Islet of Langerhans (tissue), 1 donor: ENCODE measurements at regions not wholly inside any gene's neighbourhood (a gene's known extent, or its start where the extent isn't known, plus 50 kb on each side); places are given as distances from the start of the nearest gene placed in this dataset.
A peak's percentile ranks its signal among the peaks of the same experiment; 100 is the strongest.

Experiments
- FAIRE-seq: peaks from one replicate; lab custom pipeline; 2011; peaks lifted over from hg19 to GRCh38; lab: Jason Lieb, UNC

DNA sequence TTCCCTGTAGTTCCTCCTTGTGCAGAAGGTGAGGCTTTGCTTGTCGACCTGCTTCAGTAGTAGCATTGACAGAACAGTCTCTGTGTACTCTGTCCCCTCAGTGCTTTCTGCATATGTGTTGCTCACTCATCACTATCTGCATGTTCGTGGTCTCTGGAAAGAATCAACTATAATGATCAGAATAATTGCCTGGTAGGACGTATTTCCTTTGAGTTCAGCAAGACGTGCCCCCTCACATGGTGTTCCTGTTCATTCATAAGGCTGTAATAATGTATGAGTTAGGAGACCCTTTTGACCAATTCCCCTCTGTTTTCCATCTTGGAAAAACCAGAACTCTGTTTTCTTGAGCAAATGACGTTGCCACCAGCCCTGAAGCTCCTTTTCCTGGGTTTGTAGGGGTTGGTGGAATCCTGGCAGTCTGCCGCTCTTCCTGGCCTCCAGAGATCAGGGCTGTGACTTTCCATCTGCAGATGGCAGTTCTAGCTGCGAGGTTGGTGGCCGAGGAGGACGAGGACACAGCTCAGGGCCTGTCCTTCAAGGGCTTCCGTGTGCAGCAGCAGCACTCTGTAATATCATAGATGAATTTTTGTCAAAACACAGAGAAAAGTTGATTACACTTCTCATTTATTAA, 61.9 kb downstream of the EXOSC2 start:
- no peak for FAIRE-seq

DNA sequence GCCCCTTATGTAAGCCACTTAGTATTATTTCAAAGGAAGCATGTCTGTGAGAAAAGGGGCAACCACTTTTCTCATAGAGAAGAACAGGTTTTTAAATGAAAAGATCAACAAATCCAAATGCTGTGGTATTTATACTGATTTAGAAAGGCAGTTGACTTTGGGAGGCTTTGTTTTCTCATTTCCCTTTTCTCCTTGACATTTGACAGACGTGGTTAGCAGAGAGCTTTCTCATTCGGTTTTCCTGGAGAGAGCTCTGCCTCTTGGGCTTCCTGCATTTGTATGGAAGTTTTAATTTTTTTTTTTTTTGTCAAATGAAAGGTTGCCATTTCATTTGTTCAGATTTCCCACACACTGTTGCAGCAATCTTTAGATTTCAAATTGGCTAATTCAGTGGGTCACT, 62.5 kb downstream of the EXOSC2 start:
- FAIRE-seq: no peak

DNA sequence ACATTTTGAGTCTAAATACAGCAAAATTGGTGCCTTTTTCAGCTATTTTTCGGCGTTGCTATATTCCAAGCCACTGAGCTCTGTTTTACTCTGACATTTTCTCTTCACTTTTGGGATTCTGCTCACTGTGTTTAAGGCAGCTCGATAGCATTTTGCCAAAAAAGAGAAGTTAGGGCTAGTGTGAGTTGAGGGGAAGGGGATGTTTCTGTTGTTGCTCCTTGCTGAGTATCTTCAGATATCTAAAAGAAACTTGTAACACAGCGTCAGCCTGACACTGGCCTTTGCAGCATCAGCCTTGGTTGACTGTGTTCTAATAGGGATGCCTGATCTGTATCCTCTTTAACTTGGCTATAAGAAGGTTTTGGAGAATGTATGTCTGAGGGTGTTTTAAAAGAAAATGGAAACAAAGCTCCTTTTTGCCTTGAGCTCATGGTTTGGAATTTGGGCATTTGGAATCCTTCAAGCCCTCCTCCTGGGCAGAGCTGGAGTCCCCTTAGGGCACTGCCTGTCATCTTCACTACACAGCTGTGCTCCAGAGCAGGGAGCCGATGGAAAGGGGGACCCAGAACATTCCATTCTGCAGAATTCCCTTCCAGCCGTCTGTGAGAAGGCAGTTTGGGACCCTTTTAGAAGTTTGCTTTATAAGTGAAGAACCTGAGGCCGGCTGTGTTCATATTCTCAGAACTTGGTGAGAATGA, 63.0 kb downstream of the EXOSC2 start:
- no peak for FAIRE-seq

DNA sequence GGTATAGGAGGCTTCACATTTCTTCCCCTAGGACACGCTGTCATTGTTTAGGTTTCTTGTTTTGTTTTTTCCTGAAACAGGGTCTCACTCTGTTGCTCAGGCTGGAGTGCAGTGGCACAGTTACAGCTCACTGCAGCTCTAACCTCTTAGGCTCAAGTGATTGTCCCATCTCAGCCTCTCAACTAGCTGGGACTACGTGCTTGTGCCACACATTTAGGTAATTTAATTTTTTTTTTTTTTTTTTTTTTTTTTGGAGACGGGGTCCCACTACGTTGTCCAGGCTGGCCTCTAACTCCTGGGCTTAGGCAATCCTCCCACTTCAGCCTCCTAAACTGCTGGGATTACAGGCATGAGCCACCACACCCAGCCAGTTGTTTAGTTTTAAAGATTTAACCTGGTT, 66.2 kb downstream of the EXOSC2 start:
- FAIRE-seq: no peak

DNA sequence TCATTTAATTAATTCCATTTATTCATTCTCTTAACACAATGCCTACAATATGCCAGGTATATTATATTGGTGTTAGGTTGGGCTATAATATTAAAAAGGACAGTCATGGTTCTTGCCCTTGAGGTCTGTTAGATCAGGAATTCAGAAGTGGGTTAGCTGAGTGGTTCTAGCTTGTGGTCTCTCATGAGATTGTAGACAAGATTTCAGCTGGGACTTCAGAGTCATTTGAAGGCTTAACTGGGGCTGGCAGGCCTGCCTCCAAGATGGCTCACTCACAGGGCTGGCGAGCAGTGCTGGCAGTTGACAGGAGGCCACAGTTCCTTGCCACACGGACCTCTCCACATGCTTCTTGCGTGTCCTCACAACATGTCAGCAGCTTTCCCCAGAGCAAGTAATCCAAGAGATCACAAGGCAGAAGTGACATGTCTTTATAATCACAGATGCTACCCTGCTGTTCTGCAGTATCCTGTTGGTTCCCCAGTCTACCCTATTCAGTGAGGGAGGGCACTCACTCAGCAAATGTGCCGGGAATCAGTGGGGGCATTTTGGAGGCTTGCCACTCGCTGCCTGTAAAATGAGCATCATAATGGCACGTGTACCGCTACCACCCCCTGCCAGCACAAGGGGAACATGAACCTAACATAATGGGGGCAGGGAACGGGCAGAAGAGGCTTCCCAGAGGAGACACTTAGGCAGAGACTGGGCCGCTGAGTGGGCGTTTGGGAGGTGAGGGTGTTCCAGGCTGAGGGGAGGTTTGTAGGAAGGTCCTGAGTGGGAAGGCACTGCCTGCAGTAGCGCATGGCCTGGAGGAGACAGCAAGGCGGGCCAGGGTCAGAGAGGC, 70.0 kb downstream of the EXOSC2 start:
- no peak for FAIRE-seq

DNA sequence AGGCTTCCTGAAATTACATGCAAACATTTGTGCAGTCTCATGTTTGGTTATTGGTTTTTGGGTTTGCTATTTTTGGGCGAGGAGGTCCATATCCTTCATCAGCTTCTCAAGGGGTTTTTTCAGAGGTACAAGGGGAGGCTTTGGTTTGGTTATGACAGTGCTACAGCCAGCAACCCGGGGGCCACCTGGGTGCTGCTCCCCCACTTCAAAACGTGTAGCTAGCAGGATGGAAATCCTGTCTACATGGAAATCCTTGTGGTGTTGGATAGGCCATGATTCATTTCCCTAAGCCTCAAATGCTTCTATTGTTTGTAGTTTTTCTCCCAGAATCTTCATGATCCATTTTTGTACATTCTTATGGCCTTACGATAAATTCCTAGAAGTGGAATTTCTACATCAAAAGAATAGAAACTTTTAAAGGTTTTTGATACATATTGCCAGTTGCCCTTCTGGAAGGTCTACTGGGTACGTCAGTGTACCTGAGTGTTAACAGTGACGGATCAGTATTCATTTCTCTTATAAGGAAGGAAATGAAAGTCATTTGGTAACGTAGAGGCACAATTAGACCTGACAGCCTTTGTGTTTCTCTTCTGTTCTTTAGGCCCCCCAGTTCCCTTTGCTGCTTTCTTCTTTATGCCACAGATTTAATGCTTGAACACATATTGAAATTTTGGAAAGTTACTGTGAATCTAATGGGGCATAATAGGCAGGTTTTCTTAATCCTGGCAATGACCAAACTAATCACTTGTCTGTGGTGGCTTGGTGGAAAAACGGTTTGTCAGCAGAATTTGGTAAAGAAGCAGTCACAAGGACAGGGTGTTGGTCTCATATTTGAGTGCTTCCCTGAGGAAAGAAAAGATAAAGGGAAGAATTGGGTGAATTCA, 69.7 kb upstream of the ABL1 start:
- FAIRE-seq: no peak

DNA sequence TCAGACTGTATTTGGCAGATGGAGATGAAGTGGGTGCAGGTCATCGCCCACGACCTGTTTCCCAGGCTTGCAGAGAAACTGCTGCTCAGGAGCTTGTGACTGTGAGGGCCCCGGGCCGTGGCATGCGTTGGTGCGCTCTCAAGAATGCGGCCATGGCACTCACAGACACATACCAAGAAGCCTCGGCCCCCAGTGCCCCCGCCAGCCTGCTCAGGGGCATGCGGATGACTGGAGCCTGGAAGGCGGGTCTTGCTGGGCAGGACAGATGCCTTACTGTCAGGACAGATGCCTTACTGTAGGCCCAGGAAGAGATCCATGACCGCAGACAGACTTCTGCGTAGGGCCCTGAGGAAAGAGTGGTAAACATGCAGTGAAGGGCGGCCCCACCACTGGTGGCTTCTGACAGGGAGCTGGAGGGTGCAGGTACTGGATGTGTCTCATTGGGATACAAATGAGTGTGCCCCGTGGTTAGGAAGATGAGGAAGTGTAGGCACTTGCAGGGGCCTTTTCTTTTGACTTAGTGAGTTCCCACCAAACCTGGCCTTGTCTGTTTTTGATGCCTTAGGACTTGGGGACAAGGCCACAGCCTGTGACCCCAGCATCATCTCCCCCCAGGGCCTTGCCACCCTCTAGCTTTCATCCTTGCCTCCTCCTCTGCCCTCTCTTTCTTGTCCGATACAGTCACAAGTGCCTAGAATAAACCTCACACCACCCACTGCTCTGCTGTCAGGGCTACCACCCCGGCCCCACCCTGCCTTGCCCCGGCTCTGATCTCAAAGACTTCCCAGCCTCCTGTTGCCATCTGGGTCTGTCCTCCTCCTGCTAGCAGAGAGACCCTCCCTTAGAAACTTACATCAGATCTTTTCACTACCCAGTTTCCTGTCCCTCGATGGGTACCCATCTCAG, 68.8 kb upstream of the ABL1 start:
- FAIRE-seq: no peak

DNA sequence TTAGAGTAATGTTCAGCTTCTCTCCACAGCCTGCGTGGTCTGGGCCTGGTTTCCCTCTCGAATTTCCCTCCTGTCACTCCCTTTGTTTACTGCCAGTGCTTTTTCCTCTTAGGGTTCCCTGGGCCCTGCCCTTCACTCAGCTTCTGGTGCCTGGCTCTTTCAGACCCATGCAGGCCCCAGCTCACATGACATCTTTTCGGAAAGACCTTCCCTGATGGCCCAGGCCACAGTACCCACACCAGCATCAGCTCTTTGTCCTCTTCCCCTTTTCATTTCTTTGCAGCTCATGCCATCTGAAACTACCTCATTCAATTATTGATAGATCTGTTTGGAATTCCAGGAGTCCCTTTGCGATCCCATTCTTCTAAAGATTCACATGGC, 68.1 kb upstream of the ABL1 start:
- FAIRE-seq: no peak

DNA sequence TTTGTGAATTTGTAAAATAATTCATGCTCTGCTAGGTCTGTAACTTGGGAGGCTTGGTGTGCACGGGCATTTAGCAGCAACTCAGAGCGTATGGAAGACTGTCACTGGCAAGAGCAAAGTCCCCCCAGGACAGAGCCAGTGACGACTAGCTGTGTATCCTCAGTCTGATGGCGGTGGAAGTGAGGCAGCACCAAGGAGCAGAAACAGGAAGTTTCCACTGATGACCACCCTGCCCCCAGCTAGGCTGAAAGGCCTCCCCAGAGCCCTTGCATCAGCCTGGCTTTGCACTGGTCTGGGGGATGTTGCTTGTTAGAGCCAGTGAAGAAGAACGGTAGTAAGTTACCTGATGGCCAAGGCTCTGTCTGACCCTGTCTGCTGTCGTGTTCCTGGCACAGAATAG, 66.8 kb upstream of the ABL1 start:
- no peak for FAIRE-seq

DNA sequence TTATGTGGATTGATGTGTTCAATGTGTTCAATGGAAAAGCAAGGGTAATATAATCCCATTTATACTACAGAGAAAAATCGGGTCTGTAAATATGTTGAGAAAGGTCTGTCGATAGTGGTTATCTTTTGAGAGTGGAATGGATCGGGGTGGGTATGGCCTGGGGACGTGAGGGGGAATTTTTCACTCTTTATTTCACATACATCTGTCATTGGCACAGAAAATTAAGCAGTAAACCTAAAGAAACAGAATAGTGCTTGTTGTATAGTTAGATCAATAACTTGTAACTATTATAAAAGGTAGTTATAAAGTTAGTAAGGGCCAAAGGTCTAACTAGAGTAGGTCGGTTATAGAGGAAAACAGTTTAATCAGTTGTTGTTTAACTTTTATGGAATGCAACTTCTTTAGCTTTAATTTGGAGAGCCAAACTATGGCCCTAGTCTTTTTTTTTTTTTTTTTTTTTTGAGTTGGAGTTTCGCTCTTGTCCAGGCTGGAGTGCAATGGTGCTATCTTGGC, 66.1 kb upstream of the ABL1 start:
- FAIRE-seq: no peak

DNA sequence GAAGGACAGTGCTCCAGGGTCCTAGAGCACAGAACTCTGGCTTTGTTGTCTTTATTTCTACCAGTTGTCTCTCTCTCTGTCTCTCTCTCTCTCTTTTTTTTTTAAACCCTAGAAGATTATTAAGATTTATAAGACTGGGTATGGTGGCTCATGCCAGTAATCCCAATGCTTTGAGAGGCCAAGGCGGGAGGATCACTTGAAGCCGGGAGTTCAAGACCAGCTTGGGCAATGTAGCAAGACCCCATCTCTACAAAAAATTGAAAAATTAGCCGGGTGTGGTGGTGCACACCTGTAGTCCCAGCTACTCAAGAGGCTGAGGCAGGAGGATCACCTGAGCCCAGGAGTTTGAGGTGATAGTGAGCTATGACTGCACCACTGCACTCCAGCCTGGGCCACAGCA, 65.0 kb upstream of the ABL1 start:
- FAIRE-seq: no peak

DNA sequence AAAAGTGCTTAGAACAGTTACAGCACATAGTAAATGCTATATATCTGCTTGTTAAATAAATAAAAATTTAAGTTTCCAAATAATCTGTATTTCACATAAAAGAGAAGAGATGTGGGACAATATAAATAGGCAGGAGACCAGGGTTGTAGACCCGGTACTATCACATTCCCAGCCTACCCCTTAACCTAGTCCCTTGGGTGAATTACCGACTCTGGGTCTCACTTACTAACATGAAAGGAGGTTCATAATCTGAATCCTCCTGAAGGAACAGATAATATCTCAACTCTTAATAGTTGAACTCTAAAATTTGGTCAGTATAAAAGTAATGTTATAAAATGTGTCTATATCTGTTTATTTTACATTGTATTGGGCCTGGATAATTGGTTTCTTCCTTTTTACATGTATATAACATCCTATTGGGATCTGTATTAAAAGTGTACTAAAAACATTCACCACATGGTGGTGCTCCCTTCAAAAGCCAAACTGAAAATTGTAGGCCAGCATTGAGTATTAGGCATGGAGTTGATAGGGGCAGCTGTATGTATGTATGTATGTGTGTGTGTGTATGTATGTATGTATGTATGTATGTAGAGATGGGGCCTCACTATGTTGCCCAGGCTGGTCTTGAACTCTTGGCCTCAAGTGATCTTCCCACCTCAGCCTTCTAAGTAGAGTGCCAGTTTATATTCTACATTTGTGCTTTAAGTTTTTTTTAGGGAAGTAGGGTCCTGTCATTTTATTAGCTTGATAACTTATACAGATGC, 64.2 kb upstream of the ABL1 start:
- peak; percentile 81 for FAIRE-seq

DNA sequence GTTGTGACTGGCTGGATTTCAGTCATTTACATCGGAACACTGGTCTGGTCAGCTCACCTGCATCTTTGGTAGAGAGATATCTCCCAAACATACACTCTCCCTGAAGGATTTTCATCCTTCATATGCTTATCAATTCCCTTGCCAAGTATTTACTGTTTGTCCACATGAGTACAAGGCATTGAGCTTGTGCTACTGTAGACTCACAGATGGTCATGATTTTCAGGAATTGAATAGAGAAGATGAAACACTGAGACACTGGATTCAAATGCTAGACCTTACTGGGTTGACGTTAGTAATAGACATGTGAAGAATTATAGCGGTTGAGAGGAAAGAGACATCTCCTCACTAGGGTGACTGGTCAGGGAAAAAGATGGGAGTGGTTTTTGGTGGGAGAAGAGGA, 62.9 kb upstream of the ABL1 start:
- FAIRE-seq: no peak

DNA sequence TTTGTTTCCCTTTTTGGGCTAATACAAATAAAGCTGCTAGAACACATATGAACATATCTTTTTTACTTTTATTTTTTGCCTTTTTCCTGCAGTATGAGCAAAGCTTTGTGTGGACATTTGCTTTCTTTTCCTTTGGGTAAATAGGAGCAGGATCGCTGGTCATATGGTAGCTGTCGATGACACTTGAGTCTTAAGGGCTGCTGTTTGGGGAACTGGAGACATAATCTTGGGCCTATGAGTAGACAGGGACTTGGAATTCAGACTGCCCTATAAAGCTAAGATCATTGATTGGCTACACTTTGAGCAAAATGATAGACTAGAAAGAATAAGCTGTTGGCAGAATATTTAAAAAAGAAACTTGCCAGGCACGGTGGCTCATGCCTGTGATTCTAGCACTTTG, 60.9 kb upstream of the ABL1 start:
- no peak for FAIRE-seq

DNA sequence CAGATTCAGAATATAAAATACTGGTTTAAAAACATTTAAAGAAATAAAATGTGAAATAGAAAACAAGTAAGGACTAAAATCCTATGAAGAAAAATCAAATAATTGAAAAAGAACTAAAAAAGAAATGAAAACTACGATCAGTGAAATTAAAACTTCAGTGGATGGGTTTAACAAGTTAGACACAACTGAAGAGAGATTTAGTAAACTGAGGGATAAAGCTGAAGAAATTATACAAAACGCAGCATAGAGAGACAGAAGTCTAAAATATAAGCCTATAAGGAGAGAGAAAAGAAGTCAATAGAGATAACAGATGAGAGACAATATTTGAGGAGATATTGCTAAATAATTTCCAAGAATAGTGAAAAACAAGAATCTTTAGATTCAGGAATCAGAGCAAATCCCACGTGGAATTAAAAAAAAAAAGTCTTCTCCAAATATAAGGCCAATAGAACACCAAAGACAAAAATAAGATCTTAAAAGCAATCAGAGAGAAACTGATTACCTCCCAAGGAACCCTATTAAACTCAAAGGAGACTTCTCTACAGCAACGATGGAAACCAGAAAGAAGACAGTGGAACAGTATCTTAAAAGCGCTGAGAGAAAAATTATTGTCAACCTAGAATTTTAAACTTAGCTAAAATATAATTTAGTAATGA, 59.6 kb upstream of the ABL1 start:
- no peak for FAIRE-seq

DNA sequence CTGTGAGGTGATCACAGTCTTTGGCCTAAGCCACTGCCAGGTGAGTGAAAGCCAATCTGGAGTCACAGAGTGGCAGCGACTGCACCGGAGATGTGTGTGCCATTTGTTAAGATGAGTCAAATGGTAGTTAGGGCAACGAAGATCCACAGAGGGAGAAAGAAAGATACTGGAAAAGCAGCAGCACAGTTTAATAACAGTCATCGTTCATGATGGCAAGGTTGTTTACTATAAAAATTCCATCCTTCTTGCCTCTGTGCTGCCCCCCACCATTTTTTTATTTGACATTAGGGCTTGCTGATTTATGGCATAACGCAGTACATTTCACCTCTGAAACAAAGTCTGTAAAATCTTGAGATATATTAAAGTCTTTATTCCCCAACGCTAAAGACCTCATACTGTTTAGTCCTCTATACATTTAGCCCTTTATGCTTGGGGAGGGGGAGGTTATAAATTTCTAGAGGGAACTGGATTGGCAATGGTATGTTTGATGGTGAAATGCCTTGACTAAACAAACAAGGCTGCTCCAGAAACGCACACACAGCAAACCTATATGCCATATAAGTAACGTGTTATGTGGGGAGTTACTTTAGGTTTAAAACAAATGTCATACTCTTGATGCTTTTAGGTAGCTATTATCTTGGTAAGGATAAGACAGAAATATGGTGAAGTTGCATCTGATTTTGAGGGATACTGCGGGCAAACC, 55.8 kb upstream of the ABL1 start:
- no peak for FAIRE-seq

DNA sequence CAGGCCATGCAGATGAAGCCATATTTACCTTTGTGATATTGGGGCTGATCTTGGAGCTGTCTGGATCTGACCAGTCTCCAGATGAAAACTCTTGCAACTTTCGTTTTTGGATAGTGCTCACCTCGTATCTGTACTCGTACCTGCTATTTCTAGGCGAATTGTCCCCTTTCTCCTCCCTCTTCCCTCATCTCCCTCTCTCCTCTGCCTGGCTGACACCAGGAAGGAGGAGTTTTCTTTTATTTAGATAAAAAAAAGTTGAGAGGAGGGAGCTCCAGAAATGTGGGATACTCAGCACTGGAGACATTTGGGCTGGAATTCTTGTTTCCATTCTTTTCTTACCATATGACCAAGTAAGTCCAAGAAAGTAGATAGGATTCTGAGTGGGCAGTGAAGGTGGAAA, 54.6 kb upstream of the ABL1 start:
- no peak for FAIRE-seq

DNA sequence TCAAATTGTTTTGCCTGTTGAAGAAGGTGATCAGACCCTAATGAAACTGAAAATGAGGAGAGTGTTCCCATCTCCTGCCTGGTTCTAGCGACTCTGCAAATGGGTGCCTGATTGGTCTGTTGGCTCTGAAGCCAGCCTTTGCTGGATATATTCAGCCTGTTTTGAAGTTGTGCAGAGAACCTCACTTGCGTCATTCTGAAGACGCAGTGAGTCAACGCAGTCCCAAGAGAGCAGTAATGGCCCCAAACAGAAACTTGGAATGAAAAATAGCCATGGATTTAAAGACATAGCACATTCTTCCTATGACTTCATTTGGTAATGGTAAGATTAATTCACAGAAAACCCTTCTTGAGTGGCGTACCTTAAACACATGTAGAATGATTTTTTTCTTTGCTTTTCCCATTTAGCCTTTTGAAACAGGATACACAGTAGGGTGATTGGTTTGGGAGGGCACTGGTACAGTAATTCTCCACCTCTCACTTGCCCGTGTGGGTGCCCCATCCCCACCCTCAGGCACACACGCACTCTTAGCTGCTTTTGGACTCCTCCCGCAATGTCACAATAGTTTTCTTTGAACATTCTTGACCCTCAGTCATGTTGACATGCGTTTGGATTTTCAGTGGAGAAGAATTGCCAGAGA, 54.1 kb upstream of the ABL1 start:
- FAIRE-seq: no peak

DNA sequence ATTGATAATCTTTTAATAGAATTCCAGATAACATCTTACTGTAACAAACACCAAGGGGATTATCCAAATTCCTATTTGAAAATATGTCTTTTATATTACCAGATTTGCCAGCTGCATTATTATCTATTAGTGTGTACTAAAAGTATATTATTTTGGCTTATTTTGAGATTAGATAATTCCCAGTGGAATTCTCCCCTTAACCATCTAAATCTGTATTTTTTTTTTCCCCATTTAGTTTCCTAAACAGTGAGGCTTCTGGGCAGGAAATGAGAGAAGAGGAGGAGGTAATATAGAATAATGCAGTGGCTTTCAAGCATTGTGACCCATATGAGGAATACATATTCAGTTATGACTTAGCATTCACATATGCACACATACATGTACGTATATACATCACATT, 53.5 kb upstream of the ABL1 start:
- no peak for FAIRE-seq
